GM18867 (cell line): ENCODE measurements at regions not wholly inside any gene's neighbourhood (a gene's known extent, or its start where the extent isn't known, plus 50 kb on each side); places are given as distances from the start of the nearest gene placed in this dataset.

Source experiments
- ATAC-seq: cut with Tn5 transposase; IDR thresholded peaks from one replicate; pipeline ENCODE4 v1.9.1; 2021; ENCODE audit warnings: mild to moderate bottlenecking, moderate library complexity; ENCODE audit not compliant: unreplicated experiment

- no peak for ATAC-seq
Measured at GRCh38 chr2:129462349-129462748, 517.1 kb upstream of the RAB6C start.

GRCh38 chr2:129462967-129463366, 516.5 kb upstream of the RAB6C start:
- ATAC-seq = no peak

- ATAC-seq = no peak
Measured at GRCh38 chr2:129464036-129464435, 515.4 kb upstream of the RAB6C start.

GRCh38 chr2:129464631-129465030, 514.8 kb upstream of the RAB6C start:
- no peak for ATAC-seq

- no peak for ATAC-seq
Measured at GRCh38 chr2:129465045-129465444, 514.4 kb upstream of the RAB6C start.

- no peak for ATAC-seq
Measured at GRCh38 chr2:129466389-129466788, 513.1 kb upstream of the RAB6C start.

- ATAC-seq = no peak
Measured at GRCh38 chr2:129467012-129467779, 512.3 kb upstream of the RAB6C start.

GRCh38 chr2:129467941-129468340, 511.5 kb upstream of the RAB6C start:
- no peak for ATAC-seq

- ATAC-seq = no peak
Measured at GRCh38 chr2:129468879-129469278, 510.6 kb upstream of the RAB6C start.

- ATAC-seq = no peak
Measured at GRCh38 chr2:129469389-129469788, 510.1 kb upstream of the RAB6C start.

GRCh38 chr2:129469871-129470270, 509.6 kb upstream of the RAB6C start:
- ATAC-seq = no peak

GRCh38 chr2:129478902-129479517, 500.5 kb upstream of the RAB6C start:
- ATAC-seq = no peak

- ATAC-seq = no peak
Measured at GRCh38 chr2:129479892-129480291, 499.6 kb upstream of the RAB6C start.

- no peak for ATAC-seq
Measured at GRCh38 chr2:129480790-129481189, 498.7 kb upstream of the RAB6C start.

- no peak for ATAC-seq
Measured at GRCh38 chr2:129481306-129482219, 497.9 kb upstream of the RAB6C start.

- ATAC-seq = no peak
Measured at GRCh38 chr2:129482626-129483025, 496.8 kb upstream of the RAB6C start.

GRCh38 chr2:129483366-129483765, 496.1 kb upstream of the RAB6C start:
- ATAC-seq = peak; percentile 80

- no peak for ATAC-seq
Measured at GRCh38 chr2:129484999-129485897, 494.2 kb upstream of the RAB6C start.

GRCh38 chr2:129488376-129488775, 491.1 kb upstream of the RAB6C start:
- no peak for ATAC-seq

- ATAC-seq = no peak
Measured at GRCh38 chr2:129490641-129491040, 488.8 kb upstream of the RAB6C start.

GRCh38 chr2:129491308-129491707, 488.2 kb upstream of the RAB6C start:
- ATAC-seq = no peak
